Kidney tubule cell (primary cell): ENCODE measurements at regions not wholly inside any gene's neighbourhood (a gene's known extent, or its start where the extent isn't known, plus 50 kb on each side); places are given as distances from the start of the nearest gene placed in this dataset.

Experiments used
- DNase-seq: peaks from one replicate; pipeline ENCODE4 v3.0.0-alpha.2; 2018; ENCODE audit warnings: low spot score

DNA sequence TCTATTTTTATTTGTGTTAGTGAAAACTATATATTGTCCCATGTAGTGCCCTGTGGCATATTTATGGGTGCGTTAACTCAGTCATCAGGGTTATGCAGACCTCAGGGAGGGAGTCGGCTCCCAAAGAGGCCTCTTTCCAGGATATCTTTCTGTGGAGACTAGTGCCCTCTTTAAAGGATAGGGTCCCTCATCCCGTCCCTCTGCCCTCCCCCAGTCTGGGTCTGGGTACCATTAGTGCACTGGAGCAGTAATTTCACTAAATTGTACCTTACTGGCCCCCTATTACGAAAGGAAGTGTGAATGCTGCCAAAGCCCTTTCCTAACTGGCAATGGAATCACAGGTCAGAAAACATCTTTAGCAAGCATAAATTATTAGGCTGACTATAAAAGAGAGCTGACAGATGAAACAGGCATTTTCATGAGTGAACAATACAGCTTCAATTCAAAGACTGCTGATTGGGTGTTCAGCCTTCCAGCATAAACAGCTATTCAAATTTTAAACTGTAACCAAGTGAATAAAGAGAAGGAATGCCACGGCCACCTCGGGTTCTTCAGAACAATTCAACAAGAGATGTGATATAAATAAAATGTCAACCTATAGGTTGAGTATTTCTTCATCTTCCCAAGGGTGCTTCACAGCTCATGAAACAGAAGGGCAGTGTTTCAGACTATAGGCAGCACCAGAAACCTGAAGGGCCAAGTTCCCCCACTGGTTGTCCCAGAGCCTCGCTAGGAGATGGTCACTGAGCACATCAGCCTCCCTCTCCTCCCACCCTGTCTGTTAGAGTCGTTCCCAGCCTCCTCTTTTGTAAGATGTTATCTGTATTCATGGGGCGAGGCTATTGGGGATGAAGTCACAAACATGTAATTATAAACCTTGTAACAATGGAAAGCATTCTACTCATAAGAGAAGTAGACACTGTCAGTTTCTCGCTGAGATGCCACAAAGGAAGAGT is 318.7 kb downstream of the TMEM161B start:
- DNase-seq: no peak

DNA sequence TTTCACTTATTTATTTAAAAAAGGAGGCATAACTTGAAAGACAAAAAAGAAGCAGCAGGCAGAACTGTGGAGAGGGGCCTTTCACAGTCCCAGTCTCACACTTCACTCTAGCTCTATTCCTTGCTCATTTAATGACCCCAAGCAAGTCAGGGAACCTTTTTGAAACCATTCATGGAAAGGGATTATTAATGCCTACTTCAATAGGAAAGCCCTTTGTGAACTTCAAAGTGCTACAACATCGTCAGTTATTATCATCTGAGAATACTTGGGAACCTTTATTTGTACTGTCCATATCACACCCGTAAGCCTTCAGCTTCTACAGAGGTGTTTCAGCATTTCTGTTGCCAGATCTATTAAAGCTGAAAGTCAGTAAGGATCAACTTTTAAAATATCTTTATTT is 320.2 kb downstream of the TMEM161B start:
- DNase-seq: no peak

DNA sequence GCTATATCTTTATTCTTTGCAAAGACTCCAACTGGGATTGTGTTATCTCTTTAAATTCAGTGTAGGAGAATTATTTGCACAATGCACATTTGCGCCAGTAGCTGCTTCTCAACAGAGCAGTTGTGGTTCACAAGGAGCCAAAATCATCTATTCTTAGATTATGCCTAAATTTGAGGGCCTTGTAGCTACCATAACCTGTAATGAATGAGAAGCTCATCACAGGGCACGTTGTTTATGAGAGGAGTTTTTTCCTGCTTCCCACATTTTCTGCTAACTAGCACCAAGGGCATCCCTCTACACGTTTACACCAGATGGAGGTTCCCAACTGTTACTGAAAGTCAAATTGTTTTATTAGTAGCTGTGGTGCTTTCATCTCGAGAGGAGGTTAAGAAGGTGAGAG is 322.4 kb downstream of the TMEM161B start:
- no peak for DNase-seq

DNA sequence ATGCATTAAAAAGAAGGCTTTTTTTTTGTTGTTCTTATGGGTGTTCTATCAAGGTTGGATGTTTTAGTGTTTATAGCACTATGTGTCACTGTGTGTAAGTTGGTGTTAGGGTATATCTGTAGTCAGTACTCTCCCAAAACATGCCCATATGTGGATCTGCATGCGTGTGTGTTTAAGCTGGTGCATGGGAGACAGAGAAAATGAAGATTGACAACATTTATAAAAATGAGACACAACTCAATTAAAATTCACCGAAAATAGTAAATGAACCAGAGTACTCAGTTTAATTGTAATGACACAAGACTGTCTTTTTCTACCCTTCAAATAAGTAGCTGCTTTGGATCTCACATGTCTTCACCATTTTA is 323.4 kb downstream of the TMEM161B start:
- DNase-seq: no peak

DNA sequence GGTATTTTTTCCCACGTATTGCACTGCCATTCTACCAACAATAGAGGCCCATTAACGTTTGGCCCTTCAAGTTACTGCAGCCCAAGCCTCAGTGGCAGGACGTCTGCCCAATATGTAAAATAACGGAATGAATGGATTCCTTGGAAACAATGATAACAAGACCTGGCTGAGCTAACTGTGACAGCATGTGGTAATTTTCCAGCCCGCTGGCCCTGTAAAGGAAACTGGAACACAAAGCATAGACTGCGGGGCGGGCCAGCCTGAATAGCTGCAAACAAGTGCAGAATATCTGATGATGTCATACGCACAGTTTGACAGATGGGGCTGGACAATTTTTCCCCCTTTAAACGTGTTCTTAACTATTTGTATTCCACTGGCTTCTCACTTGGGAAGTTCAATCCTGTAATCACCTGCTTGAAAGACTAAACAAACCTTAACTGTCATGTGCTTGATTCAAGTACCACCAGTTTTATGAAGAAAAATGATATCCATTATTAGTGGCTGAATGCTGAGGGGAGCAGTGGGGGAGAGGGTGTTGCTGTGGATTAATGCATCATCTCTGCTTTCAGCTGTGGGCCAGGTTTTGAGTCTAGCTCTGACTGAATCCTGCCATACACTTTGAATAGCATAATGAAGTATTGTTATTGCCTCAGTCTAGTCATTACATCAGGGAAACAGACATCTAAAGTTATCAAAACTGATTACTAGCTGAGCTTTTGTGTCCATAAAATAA is 323.9 kb downstream of the TMEM161B start:
- peak; percentile 1 for DNase-seq

DNA sequence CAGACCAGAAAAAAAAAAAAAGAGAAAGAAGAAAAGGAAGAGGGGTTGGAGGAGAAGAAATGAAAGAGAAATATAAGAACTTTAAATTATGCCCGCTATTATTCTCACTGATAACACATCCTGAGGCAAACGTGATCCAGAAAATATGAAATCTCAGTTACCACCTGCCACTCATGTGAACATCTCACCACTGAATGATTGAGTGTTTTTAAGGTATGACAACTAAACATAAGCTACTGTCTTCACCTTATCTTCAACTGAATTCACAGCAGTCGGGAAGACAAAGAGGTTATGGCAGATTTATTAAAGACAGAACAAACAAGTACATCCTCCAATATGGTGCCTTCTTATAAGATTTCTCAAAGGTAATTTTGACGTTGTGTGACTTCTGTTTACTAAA is 327.9 kb downstream of the TMEM161B start:
- DNase-seq: no peak

DNA sequence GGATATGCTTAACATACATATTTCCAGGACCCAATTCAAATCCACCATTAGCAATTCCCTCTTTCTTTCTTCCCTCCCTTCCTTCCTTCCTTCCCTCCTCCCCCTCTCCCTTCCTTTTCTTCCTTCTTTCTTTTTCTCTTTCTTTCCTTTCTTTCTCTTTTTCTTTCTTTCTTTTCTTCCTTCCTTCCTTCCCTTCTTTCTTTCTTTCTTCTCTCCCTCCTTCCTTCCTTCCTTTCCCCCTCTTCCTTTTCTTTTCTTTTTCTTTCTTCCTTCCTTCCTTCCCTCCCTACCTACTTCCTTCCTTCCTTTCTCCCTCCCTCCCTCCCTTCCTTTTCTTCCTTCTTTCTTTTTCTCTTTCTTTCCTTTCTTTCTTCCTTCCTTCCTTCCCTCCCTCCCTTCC is 332.0 kb downstream of the TMEM161B start:
- no peak for DNase-seq

DNA sequence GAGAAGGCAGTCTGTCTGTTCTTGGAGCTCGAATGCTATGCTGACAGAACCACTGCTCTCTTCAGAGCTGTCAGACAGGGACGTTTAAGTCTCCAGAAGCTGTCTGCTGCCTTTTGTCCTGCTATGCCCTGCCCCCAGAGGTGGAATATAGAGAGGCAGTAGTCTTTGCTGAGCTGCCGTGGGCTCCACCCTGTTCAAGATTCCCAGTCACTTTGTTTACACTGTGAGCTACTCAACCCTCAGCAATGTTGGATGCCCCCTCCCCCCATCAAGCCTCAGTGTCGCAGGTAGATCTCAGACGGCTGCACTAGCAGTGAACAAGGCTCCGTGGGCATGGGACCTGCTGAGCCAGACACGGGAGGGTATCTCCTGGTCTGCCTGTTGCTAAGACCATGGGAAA is 344.2 kb downstream of the TMEM161B start:
- no peak for DNase-seq

DNA sequence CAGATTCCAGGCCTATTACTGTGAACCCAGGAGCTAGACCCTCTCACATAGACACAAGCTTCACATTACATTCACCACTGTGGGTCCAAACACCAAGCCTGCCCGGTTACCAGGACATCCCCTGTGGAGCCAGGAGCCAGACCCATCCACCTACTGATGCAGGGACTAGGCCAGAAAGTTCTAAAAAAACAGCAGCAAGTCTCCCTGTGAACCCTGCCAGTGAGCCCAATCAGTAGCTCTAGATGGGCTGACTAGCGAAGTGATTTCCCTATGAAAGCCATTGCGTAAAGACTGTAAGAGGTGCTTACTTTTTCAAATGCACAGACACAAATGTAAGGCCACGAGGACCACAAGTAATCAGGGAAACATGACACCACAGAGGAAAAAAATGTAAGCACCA is 352.3 kb downstream of the TMEM161B start:
- DNase-seq: no peak

DNA sequence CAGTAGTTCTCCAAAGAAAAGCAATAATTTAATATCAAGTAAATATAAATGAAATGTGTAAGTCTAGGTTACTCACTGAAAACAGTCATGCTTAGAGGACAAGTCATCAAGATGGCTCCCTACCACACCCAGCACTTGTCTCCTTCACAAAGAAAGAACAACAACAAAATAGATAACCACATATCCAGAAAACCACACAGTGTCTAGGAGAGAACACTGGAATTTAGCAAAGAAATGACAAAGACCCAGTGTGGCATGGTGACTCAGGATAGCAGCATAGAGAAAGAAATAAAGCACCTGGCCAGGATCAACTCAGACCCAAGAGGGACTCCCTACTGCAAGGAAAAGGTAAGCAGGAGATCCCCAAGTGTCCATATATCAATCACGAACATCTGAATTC is 356.2 kb downstream of the TMEM161B start:
- DNase-seq: no peak

DNA sequence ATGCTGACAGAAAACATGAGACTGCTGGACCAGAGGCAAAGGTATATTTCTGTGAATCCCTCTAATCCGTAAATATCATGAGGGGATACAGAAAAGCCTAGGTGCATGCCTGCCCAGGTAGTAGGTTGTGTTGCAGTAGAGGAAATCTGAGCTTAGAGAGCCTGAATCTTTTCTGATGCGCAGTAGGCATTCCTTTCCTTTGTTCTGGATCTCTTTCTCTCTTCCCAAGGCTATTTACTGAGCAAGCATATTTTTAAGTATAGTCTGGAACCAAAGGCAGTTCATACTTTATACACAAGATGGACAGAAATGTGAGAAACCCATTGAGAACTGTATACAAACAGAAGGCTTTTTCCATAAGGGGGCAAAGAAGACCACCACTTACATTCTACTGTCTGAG is 359.3 kb downstream of the TMEM161B start:
- no peak for DNase-seq

DNA sequence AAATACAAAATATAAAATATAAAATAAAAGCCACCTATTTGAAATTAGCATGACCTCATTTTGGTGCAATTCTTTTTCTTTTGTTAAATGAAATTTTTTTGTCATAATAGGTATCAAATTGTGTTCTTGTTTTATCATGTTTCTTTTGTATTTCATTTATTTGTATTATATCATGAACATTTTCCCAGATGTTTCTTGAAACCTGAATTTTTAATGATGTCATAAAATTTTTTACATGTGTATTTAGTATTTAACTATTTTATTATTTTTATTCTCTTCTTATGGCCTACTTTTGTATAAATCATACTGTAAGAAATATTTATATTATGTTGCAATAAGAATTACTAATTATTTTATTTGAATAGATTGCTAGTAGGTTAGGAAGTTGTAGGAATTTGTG is 361.7 kb downstream of the TMEM161B start:
- no peak for DNase-seq

DNA sequence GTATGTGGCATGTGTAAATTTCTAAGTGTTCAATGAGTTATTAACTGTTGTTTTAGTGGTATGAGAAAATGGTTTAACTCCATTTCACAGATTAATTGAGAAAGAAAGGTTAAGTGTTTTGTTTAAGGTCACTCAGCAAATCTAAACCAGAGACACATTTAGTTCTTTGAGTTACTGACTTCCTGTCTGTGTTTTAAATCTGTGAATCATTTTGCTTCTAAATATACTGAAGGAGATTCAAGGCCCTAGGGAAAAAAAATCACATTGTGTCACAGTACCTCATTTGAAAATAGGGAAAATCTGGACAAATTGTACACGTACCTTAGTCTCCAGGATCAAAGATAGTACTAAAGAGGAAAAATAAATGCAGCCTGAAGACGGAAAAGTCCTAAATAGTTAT is 368.2 kb downstream of the TMEM161B start:
- no peak for DNase-seq

DNA sequence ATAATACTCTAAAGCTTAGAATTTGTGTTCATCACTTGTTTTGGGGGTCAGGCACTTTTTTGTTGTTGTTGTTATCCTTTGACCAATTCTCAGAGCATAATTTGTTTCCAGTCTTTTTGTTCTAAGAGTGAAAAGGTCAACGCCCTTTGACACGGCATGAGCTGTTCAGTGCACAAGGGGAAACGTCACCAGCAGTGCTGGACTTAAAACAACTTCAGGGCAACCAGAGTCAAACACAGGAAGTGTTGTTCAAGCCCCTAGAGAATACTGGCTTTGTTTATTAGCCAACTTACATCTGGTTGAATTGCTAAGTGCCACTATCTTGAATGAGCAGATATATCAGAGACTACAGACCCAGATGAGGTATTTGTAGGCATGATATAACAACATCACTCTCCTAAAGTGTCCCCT is 368.9 kb downstream of the TMEM161B start:
- DNase-seq: no peak

DNA sequence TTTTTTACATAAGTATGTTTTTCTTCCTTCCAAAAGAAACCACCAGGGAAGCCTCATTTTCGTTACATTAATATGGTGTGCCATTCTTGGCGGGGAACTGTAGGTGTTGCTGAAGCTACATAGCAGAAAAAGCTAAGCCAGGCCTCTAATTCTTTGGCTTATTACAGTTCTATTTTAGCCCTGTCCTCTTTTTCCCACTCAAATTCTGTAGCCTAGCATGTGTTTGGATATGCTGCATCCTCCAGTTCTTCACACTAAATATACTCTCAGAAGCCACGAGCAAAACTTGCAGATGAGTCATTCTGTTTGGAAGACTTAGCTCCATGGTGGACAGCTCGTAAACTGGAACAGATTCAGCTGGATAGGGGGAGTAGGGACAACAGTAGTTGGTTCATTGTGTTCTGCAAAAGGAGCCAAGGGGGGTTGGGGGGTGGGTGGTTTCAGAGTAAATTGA is 369.4 kb downstream of the TMEM161B start:
- no peak for DNase-seq

DNA sequence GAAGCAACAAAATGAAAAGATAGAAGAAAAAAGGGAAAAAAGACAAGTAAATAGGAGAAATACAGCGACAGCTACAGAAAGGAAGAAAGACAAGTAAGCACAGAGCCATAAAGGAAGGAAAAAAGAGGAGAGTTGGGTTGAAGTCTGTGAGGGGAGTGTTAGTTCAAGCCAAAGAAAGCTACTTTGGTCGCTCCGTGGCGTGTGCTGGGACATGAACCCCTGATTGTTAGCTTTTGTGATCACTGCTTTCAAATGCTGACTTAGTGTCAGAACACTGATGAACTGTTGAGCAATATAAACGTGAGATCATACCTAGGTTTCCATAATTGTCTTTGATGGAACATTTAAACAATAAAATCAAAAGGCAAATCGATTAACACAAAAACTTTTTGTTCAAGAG is 370.1 kb downstream of the TMEM161B start:
- DNase-seq: no peak

DNA sequence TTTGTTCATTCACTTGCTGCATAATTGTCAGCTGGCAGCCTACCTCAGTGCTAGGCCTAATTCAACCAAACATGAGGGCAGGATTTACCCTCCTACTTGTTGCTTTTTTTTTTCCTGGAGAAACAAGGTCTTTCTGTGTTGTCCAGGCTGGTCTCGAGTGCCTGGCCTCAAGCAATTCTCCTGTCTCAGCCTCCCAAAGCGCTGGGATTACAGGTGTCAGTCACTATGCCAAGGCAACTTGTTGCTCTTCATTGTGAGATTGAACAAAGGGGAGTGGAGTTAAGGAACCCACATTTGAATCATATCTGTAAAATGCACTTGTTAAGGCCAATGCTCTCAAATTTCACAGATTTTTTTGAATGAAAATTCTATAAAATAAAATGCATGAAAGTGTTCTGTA is 380.5 kb downstream of the TMEM161B start:
- no peak for DNase-seq

DNA sequence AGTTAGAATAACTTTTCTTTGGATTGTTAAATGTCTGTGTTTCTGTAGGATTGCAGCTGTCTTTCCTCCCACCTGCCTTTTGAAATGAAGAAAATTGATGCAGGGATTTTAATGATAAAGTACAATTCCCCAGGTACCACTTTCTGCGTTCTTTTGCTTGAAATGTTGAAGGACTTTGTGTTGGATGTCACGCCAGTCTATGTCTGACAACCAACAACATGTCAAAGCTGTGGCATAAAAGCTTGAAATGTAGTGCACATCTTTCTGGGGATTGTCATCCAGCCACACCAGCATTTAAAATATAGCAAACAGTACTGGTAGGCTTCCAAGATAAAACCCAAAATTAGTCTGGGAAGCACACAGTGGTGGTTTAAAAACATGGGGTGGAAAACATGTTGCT is 381.4 kb downstream of the TMEM161B start:
- no peak for DNase-seq

DNA sequence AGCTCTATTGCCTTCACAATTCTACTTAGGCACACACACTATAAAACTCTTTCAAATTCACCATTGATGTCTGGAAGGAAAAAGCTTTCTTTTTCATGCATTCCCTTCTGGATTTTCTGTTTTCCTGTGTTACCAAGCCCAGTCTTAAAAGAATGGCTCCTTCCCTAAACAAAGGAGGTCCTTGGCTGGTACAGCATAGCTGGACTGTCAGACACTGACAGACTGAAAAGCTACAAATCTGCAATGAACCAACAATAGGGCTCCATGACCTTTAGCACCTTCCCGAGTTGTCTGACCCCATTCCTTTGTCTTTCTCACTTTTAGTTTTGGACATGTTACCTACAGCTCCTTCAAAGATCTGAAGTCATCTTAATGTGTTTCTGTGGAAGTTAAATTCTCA is 382.5 kb downstream of the TMEM161B start:
- no peak for DNase-seq

DNA sequence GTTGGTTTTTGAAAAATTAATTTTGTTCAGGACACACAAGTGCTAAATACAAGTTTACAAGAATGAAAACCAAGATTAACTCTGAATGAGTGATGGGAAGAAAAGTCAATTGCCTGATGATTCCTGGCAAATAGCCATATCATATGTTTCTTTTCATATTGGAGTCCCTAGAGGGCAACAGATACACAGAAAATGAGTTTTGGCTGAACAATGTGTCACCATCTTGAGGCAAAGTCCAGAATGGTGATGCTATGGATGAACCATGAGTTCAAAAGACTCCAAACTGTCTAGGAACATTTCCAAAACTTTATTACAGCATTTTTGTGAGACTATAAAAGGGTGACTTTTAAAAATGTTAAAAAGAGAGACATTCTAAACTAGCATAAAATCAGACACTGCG is 382.9 kb downstream of the TMEM161B start:
- no peak for DNase-seq

DNA sequence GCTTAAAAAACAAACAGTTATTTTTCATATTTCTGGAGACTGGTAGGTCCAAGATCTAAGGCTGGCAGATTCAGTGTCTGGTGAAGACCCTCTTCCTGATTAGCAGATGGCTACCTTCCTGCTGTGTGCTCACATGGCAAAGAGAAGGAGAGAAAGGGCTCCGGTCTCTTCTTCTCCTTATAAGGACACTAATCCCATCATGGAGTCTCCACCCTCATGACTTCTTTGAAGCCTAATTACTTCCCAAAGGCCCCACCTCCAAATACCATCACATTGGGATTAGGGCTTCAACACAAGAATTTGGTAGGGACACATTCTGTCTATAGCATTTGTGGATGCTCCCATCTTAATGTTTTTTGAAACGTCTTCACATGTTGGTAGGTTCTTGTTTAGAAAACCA is 391.1 kb downstream of the TMEM161B start:
- no peak for DNase-seq

DNA sequence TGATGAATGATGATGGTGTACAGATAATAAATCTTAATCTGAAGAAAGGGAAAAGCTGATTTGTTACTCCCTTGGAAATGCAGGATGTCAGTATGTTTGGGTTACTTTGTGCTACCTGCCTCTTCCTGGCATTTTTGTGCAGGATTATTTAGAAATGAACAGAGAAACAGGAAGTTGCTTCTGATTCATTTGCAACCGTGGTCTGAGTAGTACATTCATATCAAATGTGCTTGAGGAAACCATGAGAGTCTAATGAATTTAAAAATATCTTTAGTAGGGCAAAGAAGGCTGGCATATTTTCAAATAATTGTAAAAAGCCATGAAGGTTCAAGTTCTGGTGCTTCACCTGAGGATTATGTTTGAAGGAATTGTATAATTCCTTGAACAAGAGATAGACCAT is 391.6 kb downstream of the TMEM161B start:
- DNase-seq: no peak

DNA sequence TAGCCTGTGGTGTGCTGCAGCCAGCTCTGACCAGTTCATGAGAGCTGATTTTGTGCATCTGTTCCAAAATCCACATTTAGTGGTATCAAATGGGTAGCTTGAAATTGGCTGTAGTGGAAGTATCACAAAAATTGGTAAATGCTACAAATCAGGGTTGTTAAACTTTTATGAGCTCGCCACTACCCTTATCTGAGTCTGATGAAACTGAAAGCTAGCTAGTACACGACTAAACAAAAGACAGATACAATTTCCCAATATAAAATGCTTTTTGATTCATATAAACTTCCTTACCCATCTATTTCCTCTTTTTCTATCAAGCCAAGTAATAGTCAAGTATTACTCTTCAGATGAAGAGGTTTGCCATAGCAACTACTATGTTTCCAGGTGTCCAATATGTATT is 392.0 kb downstream of the TMEM161B start:
- DNase-seq: no peak
